Fibroblast of lung (primary cell): ENCODE measurements at regions not wholly inside any gene's neighbourhood (a gene's known extent, or its start where the extent isn't known, plus 50 kb on each side); places are given as distances from the start of the nearest gene placed in this dataset.
"Not testable (repeated sequence)": the region's sequence is repeated elsewhere in the genome, so short reads cannot be mapped to it uniquely, and the experiment has no call there.

Experiments
- DNase-seq, 2 donors: peaks; one replicate each; pipeline versions ENCODE4 v3.0.0 to v3.0.0-alpha.2; 2010; ENCODE audit warnings: low read depth in 2 of 2
- H2AFZ ChIP-seq: 2 replicates; pipeline ENCODE4 v1.5.1; 2012; ENCODE audit warnings: low read length, control low read depth, inconsistent platforms
- H3K27ac ChIP-seq: 2 replicates; pipeline ENCODE4 v1.5.1; 2011; ENCODE audit warnings: low read length, control low read depth; ENCODE audit not compliant: insufficient read depth
- H3K27me3 ChIP-seq: 2 replicates; pipeline ENCODE4 v1.5.1; 2011; ENCODE audit warnings: mild to moderate bottlenecking, low read length; ENCODE audit not compliant: control insufficient read depth, insufficient read depth
- H3K36me3 ChIP-seq: 2 replicates; pipeline ENCODE4 v1.5.1; 2011; ENCODE audit warnings: low read length; ENCODE audit not compliant: control insufficient read depth, insufficient read depth
- H3K4me1 ChIP-seq: 2 replicates; pipeline ENCODE4 v1.5.1; 2011; ENCODE audit warnings: low read length; ENCODE audit not compliant: control insufficient read depth, insufficient read depth; ENCODE audit errors: extremely low read depth
- H3K4me2 ChIP-seq: 2 replicates; pipeline ENCODE4 v1.5.1; 2011; ENCODE audit warnings: low read length, control low read depth; ENCODE audit not compliant: insufficient read depth; ENCODE audit errors: extremely low read depth
- H3K4me3 ChIP-seq, 4 experiments: fragments of 200-600 bp in 1 of 4; sonication (generic) in 1 of 4; replicated peaks in 1 of 4; 2 replicates each; pipeline ENCODE4 v1.5.1; 2011 to 2016; ENCODE audit warnings: low read length in 4 of 4, low read depth in 3 of 4, mild to moderate bottlenecking in 3 of 4, control low read depth in 2 of 4, inconsistent platforms in 1 of 4, mixed read lengths in 1 of 4; ENCODE audit not compliant: insufficient read depth in 1 of 4; ENCODE audit errors: control extremely low read depth in 1 of 4
- H3K79me2 ChIP-seq: 2 replicates; pipeline ENCODE4 v1.5.1; 2012; ENCODE audit warnings: mild to moderate bottlenecking, low read length, inconsistent platforms; ENCODE audit not compliant: control insufficient read depth, insufficient read depth
- H3K9ac ChIP-seq: 2 replicates; pipeline ENCODE4 v1.5.1; 2011; ENCODE audit warnings: mild to moderate bottlenecking, low read length, control low read depth; ENCODE audit not compliant: insufficient read depth
- H3K9me3 ChIP-seq: 2 replicates; pipeline ENCODE4 v1.5.1; 2012; ENCODE audit warnings: low read depth, low read length; ENCODE audit not compliant: control insufficient read depth, insufficient read depth
- H4K20me1 ChIP-seq: 2 replicates; pipeline ENCODE4 v1.5.1; 2011; ENCODE audit warnings: low read length; ENCODE audit not compliant: control insufficient read depth, insufficient read depth; ENCODE audit errors: extremely low read depth
- EZH2 ChIP-seq: IDR thresholded peaks from 2 replicates; pipeline ENCODE4 v1.5.1; 2012; ENCODE audit warnings: low read length, control low read depth, mild to moderate bottlenecking; ENCODE audit errors: missing control alignments
- TF ChIP-seq, protein P1 (sequence below), 2 donors: IDR thresholded peaks in 1 of 2; conservative IDR thresholded peaks in 1 of 2; 1 replicate in 1 of 2; 2 replicates in 1 of 2; pipeline ENCODE4 v1.5.1; 2011 to 2012; ENCODE audit warnings: low read length in 2 of 2, control low read depth in 1 of 2, inconsistent platforms in 1 of 2, low read depth in 1 of 2, mild to moderate bottlenecking in 1 of 2

DNA sequence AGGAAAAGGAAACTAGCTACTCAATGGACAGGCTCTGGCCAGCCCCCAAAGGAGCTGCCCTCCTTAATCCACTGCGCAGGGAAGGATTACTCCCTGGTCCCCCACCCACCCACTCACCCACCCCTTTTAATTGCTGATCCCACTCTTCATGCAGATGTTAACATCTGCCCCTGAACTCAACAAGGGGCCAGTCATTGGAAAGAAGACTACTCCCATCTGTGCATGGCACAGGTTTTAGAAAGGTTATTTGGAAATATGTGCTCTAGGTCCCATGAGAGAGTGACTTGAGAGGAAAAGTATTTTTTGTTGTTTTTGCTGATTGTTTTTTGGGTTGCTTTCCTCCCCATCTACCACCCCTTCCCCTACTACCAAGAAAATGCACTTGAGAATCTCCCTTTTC, 94.4 kb upstream of the FGGY start:
- Histone ChIP-seq H4K20me1 (no peaks in the 10 kb centered on the region), H3K4me1 (no peaks in the 10 kb centered on the region), H3K9me3 (no peaks in the 10 kb centered on the region), H3K9ac (no peak overlapping the region), H3K36me3 (no peaks in the 10 kb centered on the region), H2AFZ (no peak overlapping the region), H3K4me2 (no peak overlapping the region), H3K27me3 (no peaks in the 10 kb centered on the region), H3K79me2 (no peaks in the 10 kb centered on the region), H3K4me3 (no peak overlapping the region), H3K27ac (no peak overlapping the region)
- no peak for TF ChIP-seq EZH2
- TF ChIP-seq, protein P1, sequence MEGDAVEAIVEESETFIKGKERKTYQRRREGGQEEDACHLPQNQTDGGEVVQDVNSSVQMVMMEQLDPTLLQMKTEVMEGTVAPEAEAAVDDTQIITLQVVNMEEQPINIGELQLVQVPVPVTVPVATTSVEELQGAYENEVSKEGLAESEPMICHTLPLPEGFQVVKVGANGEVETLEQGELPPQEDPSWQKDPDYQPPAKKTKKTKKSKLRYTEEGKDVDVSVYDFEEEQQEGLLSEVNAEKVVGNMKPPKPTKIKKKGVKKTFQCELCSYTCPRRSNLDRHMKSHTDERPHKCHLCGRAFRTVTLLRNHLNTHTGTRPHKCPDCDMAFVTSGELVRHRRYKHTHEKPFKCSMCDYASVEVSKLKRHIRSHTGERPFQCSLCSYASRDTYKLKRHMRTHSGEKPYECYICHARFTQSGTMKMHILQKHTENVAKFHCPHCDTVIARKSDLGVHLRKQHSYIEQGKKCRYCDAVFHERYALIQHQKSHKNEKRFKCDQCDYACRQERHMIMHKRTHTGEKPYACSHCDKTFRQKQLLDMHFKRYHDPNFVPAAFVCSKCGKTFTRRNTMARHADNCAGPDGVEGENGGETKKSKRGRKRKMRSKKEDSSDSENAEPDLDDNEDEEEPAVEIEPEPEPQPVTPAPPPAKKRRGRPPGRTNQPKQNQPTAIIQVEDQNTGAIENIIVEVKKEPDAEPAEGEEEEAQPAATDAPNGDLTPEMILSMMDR (conservative IDR thresholded peaks at IDR 0.05 in 1 of 2, IDR thresholded peaks at IDR 0.05 in 1 of 2; ENCODE audit: low read depth in 1 of 2, low read length in 2 of 2) = no peak
- DNase-seq = no peak

DNA sequence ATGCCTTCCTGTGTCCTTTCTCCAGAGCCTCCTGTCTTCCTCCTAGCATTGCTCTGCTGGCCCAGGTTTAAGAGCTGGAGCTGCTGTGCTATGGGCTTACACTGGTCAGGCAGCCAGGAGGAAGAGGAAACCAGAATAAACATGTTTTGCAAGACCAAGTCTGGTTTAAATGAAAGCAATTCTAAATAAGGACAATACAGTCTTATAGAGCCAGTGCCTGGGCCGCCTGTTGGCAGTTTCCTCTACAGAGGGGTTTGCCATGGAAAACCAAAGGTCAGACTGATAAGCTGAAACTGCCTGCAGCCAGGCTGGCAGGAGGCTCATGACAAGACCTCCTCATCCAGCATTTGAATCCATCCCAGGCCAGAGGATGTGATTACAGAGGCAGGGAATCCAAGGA, 92.9 kb upstream of the FGGY start:
- H3K4me1 ChIP-seq = no peaks in the 10 kb centered on the region
- no peaks in the 10 kb centered on the region for H3K9me3 ChIP-seq
- TF ChIP-seq EZH2 = no peak
- no peak overlapping the region for H3K9ac ChIP-seq
- no peaks in the 10 kb centered on the region for H3K27me3 ChIP-seq
- DNase-seq = peak in 1 of 2 donors; percentile 56
- no peaks in the 10 kb centered on the region for H3K36me3 ChIP-seq
- no peak overlapping the region for H3K27ac ChIP-seq
- no peaks in the 10 kb centered on the region for H3K79me2 ChIP-seq
- H3K4me3 ChIP-seq = no peak overlapping the region
- H4K20me1 ChIP-seq = no peaks in the 10 kb centered on the region
- no peak overlapping the region for H2AFZ ChIP-seq
- H3K4me2 ChIP-seq = no peak overlapping the region

- not testable (repeated sequence) for H3K9ac ChIP-seq
Observed at GRCh38 chr1:59206616-59207015, 90.3 kb upstream of the FGGY start.

GRCh38 chr1:59210430-59210829, 86.5 kb upstream of the FGGY start:
- H3K36me3 ChIP-seq, H2AFZ ChIP-seq, H3K27me3 ChIP-seq, H3K9ac ChIP-seq, H3K4me3 ChIP-seq, H3K27ac ChIP-seq, H3K4me1 ChIP-seq, H4K20me1 ChIP-seq, DNase-seq, H3K79me2 ChIP-seq, H3K4me2 ChIP-seq, H3K9me3 ChIP-seq: not testable (repeated sequence)

More at GRCh38 chr1:59206616-59207015, 90.3 kb upstream of the FGGY start:
- H3K4me1 ChIP-seq, DNase-seq, H3K27me3 ChIP-seq, H2AFZ ChIP-seq, H3K4me3 ChIP-seq, H3K36me3 ChIP-seq, H3K9me3 ChIP-seq, H3K27ac ChIP-seq, H3K4me2 ChIP-seq, H4K20me1 ChIP-seq, H3K79me2 ChIP-seq: not testable (repeated sequence)
